NCI-H524 (cell line): ENCODE measurements at regions not wholly inside any gene's neighbourhood (a gene's known extent, or its start where the extent isn't known, plus 50 kb on each side); places are given as distances from the start of the nearest gene placed in this dataset.

Experiments
- DNase-seq, 2 experiments: peaks; one replicate each; lab custom pipeline; 2025; lab: John Stamatoyannopoulos, UW

DNA sequence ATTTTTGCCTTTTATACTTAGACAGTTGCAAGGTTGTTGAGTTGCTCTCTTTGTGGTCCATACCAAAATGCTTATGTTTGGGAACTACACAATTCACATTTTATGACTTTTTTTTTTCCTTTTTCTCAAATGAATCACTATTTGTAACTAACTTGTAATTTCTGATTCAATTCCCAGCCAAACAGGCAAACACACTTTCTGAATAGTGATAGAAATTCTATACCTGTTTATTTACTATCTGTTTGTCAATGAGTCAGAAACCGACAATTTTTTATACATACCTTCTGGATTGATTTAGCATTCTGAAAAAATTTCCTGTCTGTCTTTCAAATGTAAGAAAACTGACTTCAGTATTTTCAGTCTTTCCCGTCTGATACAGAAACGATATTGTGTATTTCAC is 69.1 kb downstream of the MBL2 start:
- DNase-seq, result no peak

DNA sequence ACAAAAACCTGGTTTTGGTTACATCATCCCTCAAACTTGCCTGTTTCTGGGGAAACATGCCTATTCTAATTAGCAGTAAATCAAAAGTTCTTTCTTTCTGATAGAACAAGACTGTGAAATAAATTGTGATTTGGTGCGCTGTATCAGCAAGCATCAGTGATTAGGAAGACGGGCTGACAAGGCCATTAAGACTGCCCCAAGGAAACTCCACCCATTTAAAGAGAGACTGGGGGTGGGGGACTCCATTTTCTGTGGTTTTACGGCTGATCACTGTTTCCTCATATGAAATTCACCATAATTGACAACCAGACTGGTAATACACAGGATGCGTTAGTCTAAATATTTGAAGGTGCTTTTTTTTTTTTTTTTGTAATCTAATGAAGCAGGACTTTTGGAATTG is 68.7 kb downstream of the MBL2 start:
- DNase-seq, result no peak

DNA sequence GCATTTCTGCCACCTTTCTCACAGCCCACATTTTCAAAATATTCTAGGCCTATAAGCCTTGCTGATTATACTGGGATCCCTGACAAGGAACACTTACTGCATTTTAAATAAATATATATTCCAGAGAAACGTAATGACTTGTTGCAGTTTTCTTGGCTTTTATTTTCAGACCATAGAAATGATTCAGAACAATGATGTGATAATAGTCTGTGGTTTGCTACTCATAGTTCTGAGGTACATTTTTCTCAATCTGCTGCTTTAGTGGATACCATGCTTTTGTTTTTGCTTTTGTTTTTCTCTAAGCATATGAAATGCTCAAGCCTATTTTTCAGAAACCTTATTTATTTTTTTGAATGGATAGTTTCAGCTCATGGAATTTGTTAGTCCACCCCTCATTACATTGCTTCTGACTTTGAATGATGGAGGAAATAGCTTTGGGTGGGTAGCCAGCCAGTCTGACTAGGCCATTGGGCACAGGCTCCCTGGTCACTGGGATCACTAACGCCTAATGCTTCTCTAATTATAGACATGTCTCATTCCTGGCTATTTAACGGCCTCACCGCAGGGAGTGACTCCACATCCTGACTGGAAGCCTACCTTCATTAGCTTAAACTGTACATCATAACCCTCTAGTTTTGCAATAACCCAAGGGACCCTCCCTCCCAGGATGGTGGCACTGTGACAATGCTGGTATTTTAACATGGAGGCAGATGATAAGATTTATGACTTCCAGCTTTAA is 66.1 kb downstream of the MBL2 start:
- no peak for DNase-seq
